GM12878 (cell line): ENCODE measurements at regions not wholly inside any gene's neighbourhood (a gene's known extent, or its start where the extent isn't known, plus 50 kb on each side); places are given as distances from the start of the nearest gene placed in this dataset.

ENCODE experiments used
- ATAC-seq: fragments of 200-7000 bp; cut with Tn5 transposase; 3 replicates; pipeline ENCODE4 v1.9.1; 2020; ENCODE audit warnings: mild to moderate bottlenecking, moderate library complexity
- BruUV-seq: library from RNA; stranded (reverse); fragments of 400-500 nt; replicated peaks from 2 replicates; lab custom pipeline; 2021; lab: Mats Ljungman, UMichigan
- CTCF ChIA-PET: fragments of 300-600 bp; sonication (Branson Sonifier 250); formaldehyde crosslinking; extraction: SDS; loops from one replicate; lab custom pipeline; 2021; ENCODE audit warnings: inconsistent platforms; lab: Yijun Ruan, JAX
- POLR2A ChIA-PET: fragments of 350-600 bp; formaldehyde crosslinking; extraction: SDS; loops from one replicate; lab custom pipeline; 2021; ENCODE audit warnings: inconsistent platforms; lab: Charles Lee
- RAD21 ChIA-PET: fragments of 300-600 bp; sonication (Branson Sonifier 250); formaldehyde crosslinking; loops from one replicate; lab custom pipeline; 2023; ENCODE audit warnings: antibody characterized with exemption; ENCODE audit not compliant: unreplicated experiment; lab: Charles Lee
- SMC1A ChIA-PET: fragments of 300-600 bp; sonication (Branson Sonifier 250); formaldehyde crosslinking; loops from one replicate; lab custom pipeline; 2023; ENCODE audit not compliant: unreplicated experiment, uncharacterized antibody; lab: Charles Lee
- DNase-seq: peaks from one replicate; pipeline ENCODE4 v3.0.0-alpha.2; 2011; ENCODE audit warnings: low read depth, low spot score
- FAIRE-seq: peaks from 3 replicates; lab custom pipeline; 2011; peaks lifted over from hg19 to GRCh38; lab: Jason Lieb, UNC
- H2AFZ ChIP-seq: 2 replicates; pipeline ENCODE4 v1.6.0; 2011; ENCODE audit warnings: low read depth, low read length, control low read depth; ENCODE audit not compliant: control insufficient read depth
- H3K27ac ChIP-seq: 2 replicates; pipeline ENCODE4 v1.5.1; 2011; ENCODE audit warnings: control low read depth; ENCODE audit not compliant: control insufficient read depth, insufficient read depth
- H3K27me3 ChIP-seq, 2 experiments: replicated peaks in 1 of 2; 2 replicates each; pipeline versions ENCODE4 v1.6.0 to v1.6.1; 2011; ENCODE audit warnings: low read length in 1 of 2; ENCODE audit not compliant: control insufficient read depth in 2 of 2, insufficient read depth in 2 of 2
- H3K36me3 ChIP-seq, 2 experiments: 2 replicates each; pipeline ENCODE4 v1.5.1; 2011; ENCODE audit warnings: low read length in 1 of 2; ENCODE audit not compliant: control insufficient read depth in 2 of 2, insufficient read depth in 2 of 2
- H3K4me1 ChIP-seq: 2 replicates; pipeline ENCODE4 v1.6.1; 2011; ENCODE audit warnings: mild to moderate bottlenecking, low read length, moderate library complexity, mixed read lengths; ENCODE audit not compliant: control insufficient read depth, insufficient read depth
- H3K4me2 ChIP-seq: 2 replicates; pipeline ENCODE4 v1.6.0; 2011; ENCODE audit warnings: control low read depth; ENCODE audit not compliant: control insufficient read depth, insufficient read depth
- H3K4me3 ChIP-seq: fragments of 200-600 bp; sonication (generic); 2 replicates; pipeline ENCODE4 v1.5.1; 2016
- H3K79me2 ChIP-seq: 2 replicates; pipeline ENCODE4 v1.6.0; 2011; ENCODE audit warnings: low read length; ENCODE audit not compliant: control insufficient read depth, insufficient read depth
- H3K9ac ChIP-seq: 2 replicates; pipeline ENCODE4 v1.8.0; 2011; ENCODE audit warnings: low read length, control low read depth, mixed read lengths; ENCODE audit not compliant: control insufficient read depth, insufficient read depth
- H3K9me3 ChIP-seq: replicated peaks from 3 replicates; pipeline ENCODE4 v1.5.1; 2011; ENCODE audit warnings: mild to moderate bottlenecking, low read length; ENCODE audit not compliant: control insufficient read depth, insufficient read depth
- H4K20me1 ChIP-seq: 2 replicates; pipeline ENCODE4 v1.6.0; 2011; ENCODE audit not compliant: control insufficient read depth, insufficient read depth
- CBFB ChIP-seq: IDR thresholded peaks from 2 replicates; pipeline ENCODE4 v1.6.1; 2016; ENCODE audit warnings: antibody characterized with exemption, low read depth
- CEBPB ChIP-seq, 2 experiments: fragments of 150-350 bp in 1 of 2; IDR thresholded peaks; 2 replicates each; pipeline ENCODE4 v1.6.1; 2012 to 2014; ENCODE audit warnings: low read depth in 2 of 2, low read length in 2 of 2, borderline replicate concordance in 1 of 2, inconsistent platforms in 1 of 2
- FOXK2 ChIP-seq: fragments of 450-650 bp; IDR thresholded peaks from 2 replicates; pipeline ENCODE4 v1.6.1; 2017; ENCODE audit warnings: mild to moderate bottlenecking, moderate library complexity
- GABPA ChIP-seq: IDR thresholded peaks from 2 replicates; pipeline ENCODE4 v1.6.1; 2014; ENCODE audit warnings: antibody characterized with exemption, low read depth, mild to moderate bottlenecking, inconsistent platforms
- SMC3 ChIP-seq: IDR thresholded peaks from 2 replicates; pipeline ENCODE4 v1.6.1; 2011; ENCODE audit warnings: low read length, improper control_type of control experiment, borderline replicate concordance
- WRNIP1 ChIP-seq: IDR thresholded peaks from 2 replicates; pipeline ENCODE4 v1.6.1; 2011; ENCODE audit warnings: low read depth, low read length, improper control_type of control experiment, borderline replicate concordance
- in situ Hi-C: fragments of 300-500 bp; cut with MboI; formaldehyde crosslinking; loops from 9 replicates; pipeline ENCODE4 v1.14.3; 2018; ENCODE audit warnings: mixed read lengths
- intact Hi-C: fragments of 100-400 bp; cut with micrococcal nuclease; formaldehyde crosslinking; loops from one replicate; pipeline ENCODE4 v1.14.2; 2022; ENCODE audit not compliant: unreplicated experiment
- TF ChIP-seq, protein P1 (sequence below): IDR thresholded peaks from 2 replicates; pipeline ENCODE4 v1.6.1; 2012; ENCODE audit warnings: mild to moderate bottlenecking, low read depth, low read length
- TF ChIP-seq, protein P2 (sequence below): fragments of 450-650 bp; IDR thresholded peaks from 2 replicates; pipeline ENCODE4 v1.6.1; 2018; ENCODE audit warnings: mild to moderate bottlenecking, low read depth, moderate library complexity; ENCODE audit not compliant: partially characterized antibody
- TF ChIP-seq, protein P3 (sequence below): fragments of 450-650 bp; formaldehyde crosslinking; IDR thresholded peaks from 2 replicates; pipeline ENCODE4 v1.4.0; 2020; ENCODE audit warnings: mild to moderate bottlenecking, moderate library complexity
- TF ChIP-seq, protein P4 (sequence below): fragments of 450-650 bp; IDR thresholded peaks from 2 replicates; pipeline ENCODE4 v1.6.1; 2016; ENCODE audit warnings: mild to moderate bottlenecking, moderate library complexity, borderline replicate concordance

DNA sequence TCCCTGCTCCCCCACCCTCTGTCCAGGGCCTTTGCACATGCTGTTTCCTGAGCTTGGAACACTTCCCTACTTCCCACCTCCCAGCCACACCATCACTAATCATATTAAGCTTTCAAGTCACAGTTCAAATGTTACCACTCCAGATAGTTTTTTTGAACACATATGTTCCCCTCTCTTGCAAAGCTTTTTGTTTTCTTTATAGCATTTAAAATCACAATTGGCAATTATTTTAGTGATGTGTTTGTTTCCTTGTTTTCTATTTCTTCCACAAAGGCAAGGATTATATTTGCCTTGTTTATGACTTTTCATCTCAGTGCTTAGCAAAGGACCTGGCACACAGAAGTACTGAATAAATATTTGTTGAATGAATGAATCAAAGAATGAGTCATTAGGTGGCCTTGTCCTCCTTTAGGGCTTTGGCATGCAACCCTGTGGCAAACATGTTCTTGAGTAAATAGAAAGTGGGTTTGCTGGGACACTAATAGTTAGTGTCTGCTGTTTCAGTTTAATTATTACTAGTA, 386.8 kb downstream of the FGF10 start:
- Histone ChIP-seq H2AFZ (no peak overlapping the region), H3K27ac (no peak overlapping the region), H3K4me1 (no peaks in the 10 kb centered on the region), H4K20me1 (no peaks in the 10 kb centered on the region), H3K36me3 (no peaks in the 10 kb centered on the region), H3K4me2 (no peak overlapping the region), H3K4me3 (no peak overlapping the region), H3K9me3 (no peaks in the 10 kb centered on the region), H3K9ac (no peak overlapping the region), H3K79me2 (no peaks in the 10 kb centered on the region), H3K27me3 (no peaks in the 10 kb centered on the region)
- ChIA-PET SMC1A (no interaction called here), POLR2A (no interaction called here), RAD21 (no interaction called here), CTCF (no interaction called here)
- no peak for DNase-seq
- in situ Hi-C loops (no loop called here), intact Hi-C loops (no loop called here)
- no peak for ATAC-seq
- no TSS peak for BruUV-seq
- no peak for FAIRE-seq
- TF ChIP-seq, protein P1, sequence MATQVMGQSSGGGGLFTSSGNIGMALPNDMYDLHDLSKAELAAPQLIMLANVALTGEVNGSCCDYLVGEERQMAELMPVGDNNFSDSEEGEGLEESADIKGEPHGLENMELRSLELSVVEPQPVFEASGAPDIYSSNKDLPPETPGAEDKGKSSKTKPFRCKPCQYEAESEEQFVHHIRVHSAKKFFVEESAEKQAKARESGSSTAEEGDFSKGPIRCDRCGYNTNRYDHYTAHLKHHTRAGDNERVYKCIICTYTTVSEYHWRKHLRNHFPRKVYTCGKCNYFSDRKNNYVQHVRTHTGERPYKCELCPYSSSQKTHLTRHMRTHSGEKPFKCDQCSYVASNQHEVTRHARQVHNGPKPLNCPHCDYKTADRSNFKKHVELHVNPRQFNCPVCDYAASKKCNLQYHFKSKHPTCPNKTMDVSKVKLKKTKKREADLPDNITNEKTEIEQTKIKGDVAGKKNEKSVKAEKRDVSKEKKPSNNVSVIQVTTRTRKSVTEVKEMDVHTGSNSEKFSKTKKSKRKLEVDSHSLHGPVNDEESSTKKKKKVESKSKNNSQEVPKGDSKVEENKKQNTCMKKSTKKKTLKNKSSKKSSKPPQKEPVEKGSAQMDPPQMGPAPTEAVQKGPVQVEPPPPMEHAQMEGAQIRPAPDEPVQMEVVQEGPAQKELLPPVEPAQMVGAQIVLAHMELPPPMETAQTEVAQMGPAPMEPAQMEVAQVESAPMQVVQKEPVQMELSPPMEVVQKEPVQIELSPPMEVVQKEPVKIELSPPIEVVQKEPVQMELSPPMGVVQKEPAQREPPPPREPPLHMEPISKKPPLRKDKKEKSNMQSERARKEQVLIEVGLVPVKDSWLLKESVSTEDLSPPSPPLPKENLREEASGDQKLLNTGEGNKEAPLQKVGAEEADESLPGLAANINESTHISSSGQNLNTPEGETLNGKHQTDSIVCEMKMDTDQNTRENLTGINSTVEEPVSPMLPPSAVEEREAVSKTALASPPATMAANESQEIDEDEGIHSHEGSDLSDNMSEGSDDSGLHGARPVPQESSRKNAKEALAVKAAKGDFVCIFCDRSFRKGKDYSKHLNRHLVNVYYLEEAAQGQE, result no peak
- TF ChIP-seq WRNIP1 (no peak), CBFB (no peak), GABPA (no peak), FOXK2 (no peak), CEBPB (IDR thresholded peaks at IDR 0.05; ENCODE audit: borderline replicate concordance in 1 of 2, low read depth in 2 of 2, low read length in 2 of 2) (no peak), SMC3 (no peak)
- TF ChIP-seq, protein P2, sequence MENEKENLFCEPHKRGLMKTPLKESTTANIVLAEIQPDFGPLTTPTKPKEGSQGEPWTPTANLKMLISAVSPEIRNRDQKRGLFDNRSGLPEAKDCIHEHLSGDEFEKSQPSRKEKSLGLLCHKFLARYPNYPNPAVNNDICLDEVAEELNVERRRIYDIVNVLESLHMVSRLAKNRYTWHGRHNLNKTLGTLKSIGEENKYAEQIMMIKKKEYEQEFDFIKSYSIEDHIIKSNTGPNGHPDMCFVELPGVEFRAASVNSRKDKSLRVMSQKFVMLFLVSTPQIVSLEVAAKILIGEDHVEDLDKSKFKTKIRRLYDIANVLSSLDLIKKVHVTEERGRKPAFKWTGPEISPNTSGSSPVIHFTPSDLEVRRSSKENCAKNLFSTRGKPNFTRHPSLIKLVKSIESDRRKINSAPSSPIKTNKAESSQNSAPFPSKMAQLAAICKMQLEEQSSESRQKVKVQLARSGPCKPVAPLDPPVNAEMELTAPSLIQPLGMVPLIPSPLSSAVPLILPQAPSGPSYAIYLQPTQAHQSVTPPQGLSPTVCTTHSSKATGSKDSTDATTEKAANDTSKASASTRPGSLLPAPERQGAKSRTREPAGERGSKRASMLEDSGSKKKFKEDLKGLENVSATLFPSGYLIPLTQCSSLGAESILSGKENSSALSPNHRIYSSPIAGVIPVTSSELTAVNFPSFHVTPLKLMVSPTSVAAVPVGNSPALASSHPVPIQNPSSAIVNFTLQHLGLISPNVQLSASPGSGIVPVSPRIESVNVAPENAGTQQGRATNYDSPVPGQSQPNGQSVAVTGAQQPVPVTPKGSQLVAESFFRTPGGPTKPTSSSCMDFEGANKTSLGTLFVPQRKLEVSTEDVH, result no peak
- TF ChIP-seq, protein P3, sequence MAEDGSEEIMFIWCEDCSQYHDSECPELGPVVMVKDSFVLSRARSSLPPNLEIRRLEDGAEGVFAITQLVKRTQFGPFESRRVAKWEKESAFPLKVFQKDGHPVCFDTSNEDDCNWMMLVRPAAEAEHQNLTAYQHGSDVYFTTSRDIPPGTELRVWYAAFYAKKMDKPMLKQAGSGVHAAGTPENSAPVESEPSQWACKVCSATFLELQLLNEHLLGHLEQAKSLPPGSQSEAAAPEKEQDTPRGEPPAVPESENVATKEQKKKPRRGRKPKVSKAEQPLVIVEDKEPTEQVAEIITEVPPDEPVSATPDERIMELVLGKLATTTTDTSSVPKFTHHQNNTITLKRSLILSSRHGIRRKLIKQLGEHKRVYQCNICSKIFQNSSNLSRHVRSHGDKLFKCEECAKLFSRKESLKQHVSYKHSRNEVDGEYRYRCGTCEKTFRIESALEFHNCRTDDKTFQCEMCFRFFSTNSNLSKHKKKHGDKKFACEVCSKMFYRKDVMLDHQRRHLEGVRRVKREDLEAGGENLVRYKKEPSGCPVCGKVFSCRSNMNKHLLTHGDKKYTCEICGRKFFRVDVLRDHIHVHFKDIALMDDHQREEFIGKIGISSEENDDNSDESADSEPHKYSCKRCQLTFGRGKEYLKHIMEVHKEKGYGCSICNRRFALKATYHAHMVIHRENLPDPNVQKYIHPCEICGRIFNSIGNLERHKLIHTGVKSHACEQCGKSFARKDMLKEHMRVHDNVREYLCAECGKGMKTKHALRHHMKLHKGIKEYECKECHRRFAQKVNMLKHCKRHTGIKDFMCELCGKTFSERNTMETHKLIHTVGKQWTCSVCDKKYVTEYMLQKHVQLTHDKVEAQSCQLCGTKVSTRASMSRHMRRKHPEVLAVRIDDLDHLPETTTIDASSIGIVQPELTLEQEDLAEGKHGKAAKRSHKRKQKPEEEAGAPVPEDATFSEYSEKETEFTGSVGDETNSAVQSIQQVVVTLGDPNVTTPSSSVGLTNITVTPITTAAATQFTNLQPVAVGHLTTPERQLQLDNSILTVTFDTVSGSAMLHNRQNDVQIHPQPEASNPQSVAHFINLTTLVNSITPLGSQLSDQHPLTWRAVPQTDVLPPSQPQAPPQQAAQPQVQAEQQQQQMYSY (CRISPR knock-in tag), result no peak
- TF ChIP-seq, protein P4, sequence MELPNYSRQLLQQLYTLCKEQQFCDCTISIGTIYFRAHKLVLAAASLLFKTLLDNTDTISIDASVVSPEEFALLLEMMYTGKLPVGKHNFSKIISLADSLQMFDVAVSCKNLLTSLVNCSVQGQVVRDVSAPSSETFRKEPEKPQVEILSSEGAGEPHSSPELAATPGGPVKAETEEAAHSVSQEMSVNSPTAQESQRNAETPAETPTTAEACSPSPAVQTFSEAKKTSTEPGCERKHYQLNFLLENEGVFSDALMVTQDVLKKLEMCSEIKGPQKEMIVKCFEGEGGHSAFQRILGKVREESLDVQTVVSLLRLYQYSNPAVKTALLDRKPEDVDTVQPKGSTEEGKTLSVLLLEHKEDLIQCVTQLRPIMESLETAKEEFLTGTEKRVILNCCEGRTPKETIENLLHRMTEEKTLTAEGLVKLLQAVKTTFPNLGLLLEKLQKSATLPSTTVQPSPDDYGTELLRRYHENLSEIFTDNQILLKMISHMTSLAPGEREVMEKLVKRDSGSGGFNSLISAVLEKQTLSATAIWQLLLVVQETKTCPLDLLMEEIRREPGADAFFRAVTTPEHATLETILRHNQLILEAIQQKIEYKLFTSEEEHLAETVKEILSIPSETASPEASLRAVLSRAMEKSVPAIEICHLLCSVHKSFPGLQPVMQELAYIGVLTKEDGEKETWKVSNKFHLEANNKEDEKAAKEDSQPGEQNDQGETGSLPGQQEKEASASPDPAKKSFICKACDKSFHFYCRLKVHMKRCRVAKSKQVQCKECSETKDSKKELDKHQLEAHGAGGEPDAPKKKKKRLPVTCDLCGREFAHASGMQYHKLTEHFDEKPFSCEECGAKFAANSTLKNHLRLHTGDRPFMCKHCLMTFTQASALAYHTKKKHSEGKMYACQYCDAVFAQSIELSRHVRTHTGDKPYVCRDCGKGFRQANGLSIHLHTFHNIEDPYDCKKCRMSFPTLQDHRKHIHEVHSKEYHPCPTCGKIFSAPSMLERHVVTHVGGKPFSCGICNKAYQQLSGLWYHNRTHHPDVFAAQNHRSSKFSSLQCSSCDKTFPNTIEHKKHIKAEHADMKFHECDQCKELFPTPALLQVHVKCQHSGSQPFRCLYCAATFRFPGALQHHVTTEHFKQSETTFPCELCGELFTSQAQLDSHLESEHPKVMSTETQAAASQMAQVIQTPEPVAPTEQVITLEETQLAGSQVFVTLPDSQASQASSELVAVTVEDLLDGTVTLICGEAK, result no peak
